AG08395 (cell line): ENCODE measurements at regions not wholly inside any gene's neighbourhood (a gene's known extent, or its start where the extent isn't known, plus 50 kb on each side); places are given as distances from the start of the nearest gene placed in this dataset.
"Not testable (repeated sequence)": the region's sequence is repeated elsewhere in the genome, so short reads cannot be mapped to it uniquely, and the experiment has no call there.

ENCODE experiments used
- DNase-seq: peaks from one replicate; pipeline ENCODE4 v3.0.0; 2012; ENCODE audit warnings: mixed read lengths, low spot score

GRCh38 chr6:125431971-125432370 lies 130.2 kb upstream of the HDDC2 start:
- DNase-seq, result no peak

GRCh38 chr6:125432963-125433362 lies 131.2 kb upstream of the HDDC2 start:
- no peak for DNase-seq

DNA sequence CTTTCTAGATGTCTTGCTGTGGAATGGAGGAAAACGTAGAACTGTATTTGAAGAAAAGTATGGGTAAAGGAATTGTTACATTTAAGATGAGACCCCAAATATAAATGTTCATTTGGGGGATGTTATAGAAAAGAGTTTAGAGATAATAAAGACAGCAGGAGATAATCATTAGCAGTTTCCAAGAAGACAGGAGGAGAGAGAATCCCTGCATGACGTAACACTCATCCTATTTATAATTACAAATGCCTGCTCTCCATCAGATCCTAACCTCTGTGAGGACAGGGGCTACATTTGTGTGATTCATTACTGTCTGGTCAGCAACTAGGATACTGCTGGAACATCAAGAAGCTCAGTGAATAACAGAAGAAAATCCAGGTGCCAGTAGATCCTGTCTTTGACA lies 133.0 kb upstream of the HDDC2 start:
- DNase-seq, result no peak

DNA sequence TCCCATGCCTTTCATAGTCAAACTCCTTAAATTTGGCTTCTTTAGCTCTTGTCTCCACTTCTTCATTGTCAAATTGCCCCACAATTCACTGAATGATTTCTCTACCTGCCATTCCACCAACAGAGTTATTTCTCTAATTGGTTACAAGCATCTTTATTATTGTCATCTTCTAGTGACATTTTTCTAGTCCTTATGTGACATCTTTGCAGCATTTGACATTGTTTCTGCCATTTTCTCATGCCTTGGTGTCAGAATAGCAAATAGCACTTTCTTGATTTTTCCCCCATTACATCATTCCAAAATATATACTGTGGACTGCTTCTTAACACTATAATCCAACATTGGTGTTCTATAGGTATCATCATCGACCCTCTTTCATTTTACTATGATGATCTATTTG lies 137.7 kb upstream of the HDDC2 start:
- no peak for DNase-seq

GRCh38 chr6:125444006-125444923 lies 142.5 kb upstream of the HDDC2 start:
- DNase-seq, result no peak

DNA sequence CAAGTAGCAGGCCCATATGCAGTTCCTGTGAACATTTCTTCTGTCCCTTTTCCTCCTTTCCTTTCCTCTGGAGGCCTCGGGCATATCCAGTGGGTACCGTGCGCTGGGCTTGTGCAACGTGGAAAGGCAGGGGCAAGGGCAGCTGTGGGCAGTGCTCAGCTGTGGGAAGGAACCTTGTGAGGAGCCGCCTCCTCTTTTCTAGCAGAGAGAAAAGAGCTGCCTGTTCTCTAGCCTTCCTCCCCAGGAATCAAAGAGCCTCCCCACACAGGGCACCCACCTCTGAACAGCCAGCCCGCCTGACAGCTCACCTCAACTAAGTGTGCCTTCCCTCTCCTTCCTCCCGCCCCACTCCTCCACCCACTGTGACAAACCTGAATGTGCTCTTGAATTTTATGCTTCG lies 143.3 kb upstream of the HDDC2 start:
- no peak for DNase-seq

DNA sequence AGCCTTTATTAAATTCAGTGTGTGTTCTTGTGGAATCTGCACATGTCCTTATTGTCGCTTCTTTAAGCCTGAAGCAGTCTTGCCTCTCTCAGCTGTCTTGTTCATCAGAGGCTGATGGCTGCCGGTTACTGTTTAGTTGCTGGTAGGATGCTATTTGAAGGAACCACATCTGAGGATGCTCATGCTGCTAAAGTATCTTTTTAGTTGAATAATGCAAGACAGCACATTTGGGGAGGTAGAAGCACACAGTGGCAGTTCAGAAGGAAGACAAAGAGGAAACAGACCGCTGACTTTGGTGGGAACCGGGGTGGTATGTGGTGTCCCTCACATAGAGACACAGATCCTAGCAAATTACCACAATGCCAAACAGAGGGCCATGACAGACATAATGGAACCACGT lies 144.2 kb upstream of the HDDC2 start:
- no peak for DNase-seq

DNA sequence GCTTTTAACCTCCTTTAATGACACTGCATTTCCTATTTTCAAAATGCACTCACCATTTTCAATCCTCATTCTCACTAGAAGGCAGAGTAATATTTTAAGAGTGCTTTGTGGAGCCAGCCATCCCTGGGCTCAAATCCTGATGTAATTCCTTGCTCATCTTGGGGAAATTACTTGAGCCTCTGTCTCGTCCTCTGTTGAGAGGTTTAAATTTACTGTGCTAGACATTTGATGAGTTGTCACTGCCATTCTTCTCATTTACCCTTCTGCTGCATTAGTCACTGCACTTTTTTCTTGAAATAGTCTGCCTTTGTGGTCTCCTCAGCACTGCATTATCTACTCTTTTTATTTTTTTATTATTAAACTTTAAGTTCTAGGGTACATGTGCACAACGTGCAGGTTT lies 150.0 kb upstream of the HDDC2 start:
- DNase-seq, result no peak

DNA sequence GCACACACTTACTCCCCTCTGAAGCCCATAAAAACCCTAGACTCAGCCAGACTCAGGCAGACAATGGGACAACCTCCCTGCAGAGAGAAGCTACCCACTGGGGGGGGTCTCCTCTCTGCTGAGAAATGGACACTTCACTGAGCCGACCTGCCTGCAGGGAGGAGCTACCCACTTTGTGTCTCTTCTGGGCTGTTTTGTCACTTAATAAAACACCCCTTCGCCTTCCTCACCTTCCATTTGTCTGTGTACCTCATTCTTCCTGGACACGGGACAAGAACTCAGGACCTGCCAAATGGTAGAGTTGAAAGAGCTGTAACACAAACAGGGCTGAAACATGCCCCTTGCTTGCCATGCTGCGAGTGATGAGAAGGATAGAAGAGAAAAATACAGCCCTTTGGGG lies 151.7 kb upstream of the HDDC2 start:
- no peak for DNase-seq

DNA sequence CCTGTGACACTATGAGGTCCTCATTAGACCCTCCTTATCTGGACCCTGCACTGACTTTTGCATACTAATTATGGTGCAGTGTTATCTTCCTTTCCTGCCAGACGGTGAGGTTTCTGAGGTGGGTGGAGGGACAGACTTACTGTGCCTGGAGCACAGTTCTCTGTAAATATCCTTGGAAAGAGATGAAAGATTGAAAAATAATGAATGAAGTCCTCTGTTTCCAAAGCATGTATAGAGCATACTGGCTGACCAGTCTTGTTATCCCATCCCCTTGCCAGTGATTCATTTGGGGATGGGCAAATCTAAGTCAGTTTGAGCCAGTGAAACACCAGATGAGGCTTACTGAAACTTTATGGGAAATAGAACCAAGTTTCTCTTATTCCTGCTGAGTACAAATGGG lies 152.6 kb upstream of the HDDC2 start:
- DNase-seq, result no peak

GRCh38 chr6:125458493-125458892 lies 156.7 kb upstream of the HDDC2 start:
- DNase-seq, result not testable (repeated sequence)

GRCh38 chr6:125465332-125465731 lies 163.6 kb upstream of the HDDC2 start:
- DNase-seq, result not testable (repeated sequence)

DNA sequence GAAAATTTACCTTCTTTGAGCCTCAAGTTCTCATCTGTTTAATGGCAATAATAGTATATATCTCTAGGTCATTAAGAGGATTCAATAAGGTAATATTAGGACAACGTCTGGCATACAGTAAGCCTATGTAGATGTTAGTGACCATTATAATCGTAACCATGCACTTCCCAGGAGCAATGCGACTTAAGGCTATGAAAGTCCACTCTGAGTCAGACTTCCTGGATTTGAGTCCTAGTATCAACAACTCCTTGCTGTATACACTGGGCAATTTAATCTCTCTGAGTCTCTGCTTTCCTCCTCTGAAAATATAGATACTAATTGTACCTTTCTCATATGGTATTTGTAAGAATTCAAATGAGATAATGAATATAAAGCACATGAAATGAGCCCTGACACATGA lies 168.1 kb upstream of the HDDC2 start:
- DNase-seq, result no peak

DNA sequence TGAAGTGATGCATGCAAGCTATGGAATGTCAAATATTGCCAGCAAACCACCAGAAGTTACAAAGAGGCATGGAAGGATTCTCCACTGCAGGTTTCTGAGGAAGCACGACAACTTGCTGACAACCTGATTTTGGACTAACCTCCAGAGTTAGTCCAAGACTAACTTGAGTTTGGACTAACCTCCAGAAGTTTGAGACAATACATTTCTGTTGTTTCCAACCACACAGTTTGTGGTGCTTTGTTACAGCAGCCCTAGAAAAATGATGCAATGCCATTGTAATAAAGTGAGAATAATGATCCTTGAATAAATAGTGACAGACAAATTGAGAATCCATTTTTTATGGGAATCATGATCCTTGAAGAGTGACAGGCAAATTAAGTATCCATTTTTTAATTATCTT lies 169.9 kb upstream of the HDDC2 start:
- no peak for DNase-seq

DNA sequence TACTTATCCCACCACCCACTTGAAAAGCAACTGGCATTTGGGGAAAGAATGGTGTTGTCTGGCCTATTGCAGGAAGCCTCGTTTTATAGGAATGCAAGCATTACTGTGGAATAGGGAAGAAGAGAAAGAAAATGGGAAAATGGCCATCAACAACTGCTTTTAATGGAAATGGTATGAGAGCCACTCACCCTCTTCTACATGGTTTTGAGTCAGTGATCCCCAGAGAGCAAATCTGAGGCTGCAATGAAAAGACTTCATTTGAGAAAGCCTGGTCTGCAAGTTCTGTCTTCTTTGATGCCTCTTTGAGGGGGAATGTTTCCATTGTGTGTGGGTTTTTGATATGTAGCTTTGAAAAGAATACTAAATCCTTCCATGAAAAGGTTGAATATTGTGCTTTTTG lies 172.3 kb upstream of the HDDC2 start:
- DNase-seq, result no peak

- no peak for DNase-seq
These were observed 175.4 kb upstream of the HDDC2 start for GRCh38 chr6:125477156-125477555.

GRCh38 chr6:125477844-125478243 lies 176.1 kb upstream of the HDDC2 start:
- no peak for DNase-seq

DNA sequence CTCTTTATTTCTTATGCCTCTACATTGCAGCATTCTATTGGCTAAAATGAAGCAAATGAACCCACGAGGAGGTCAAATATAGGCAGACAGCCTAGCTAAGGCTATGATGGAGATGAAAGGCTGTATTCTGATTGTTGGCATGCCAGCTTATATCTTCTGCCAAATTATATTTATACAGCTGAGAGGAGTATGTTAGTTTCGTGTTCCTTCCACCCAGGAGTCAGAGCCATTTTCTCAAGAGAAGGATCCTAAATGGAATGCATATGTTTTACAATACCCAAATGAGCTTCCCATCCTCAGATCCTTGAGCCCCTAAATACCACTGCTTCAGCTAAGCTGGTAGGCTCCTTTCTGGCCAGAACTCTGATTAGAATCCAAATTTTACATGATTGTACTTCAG lies 178.4 kb upstream of the HDDC2 start:
- DNase-seq, result no peak

GRCh38 chr6:125480571-125480970 lies 178.8 kb upstream of the HDDC2 start:
- DNase-seq, result no peak

GRCh38 chr6:125481056-125481455 lies 179.3 kb upstream of the HDDC2 start:
- DNase-seq, result no peak

- DNase-seq, result no peak
These were observed 184.0 kb upstream of the HDDC2 start for GRCh38 chr6:125485757-125486156.

DNA sequence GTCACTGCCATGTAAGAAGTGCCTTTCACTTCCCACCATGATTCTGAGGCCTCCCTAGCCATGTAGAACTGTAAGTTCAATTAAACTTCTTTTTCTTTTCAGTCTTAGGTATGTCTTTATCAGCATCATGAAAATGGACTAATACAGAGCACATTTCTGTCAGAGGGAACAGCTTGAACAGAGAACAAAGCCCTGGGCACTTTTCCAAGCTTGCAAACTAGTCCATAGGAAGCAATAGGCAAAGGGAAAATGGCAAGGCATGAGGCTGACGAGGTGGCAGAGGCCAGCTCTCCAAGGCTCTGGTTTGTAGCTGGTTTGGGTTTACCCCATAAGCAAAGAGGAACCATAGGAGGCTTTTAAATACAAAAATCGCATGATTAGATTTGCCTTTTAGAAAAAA lies 185.1 kb upstream of the HDDC2 start:
- DNase-seq, result no peak

DNA sequence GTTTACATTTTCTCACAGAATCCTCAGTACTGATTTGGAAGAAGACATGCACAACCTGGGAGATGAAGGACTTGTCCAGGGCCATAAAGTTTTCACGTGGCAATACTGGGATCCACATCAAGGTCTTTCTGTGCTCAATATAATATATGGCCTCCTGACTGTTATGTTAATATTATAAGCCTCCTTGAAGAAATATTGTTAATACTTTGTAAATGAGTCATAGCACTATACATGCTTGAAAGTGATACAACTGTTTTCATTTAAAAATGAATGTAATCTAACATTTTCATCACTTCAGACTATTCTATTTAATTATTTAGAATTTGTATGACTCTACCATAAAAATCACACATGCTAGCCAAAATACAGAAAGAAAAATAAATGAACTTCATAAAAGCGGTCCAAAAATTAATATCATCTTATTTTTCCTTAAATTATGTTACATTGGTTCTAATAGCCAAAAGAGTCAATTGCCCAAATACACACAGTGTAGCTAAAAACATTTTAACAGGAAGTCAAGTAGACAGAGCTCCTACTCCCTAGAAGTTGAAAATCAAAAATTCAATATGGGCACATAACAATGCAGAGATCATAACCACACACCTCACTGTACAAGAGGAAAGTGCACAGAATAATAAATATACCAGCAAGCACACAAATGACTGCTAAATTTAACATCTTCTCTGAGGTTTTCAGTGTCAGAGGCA lies 188.0 kb upstream of the HDDC2 start:
- no peak for DNase-seq
